ENCODE measurements at regions not wholly inside any gene's neighbourhood (a gene's known extent, or its start where the extent isn't known, plus 50 kb on each side); places are given as distances from the start of the nearest gene placed in this dataset.

DNA sequence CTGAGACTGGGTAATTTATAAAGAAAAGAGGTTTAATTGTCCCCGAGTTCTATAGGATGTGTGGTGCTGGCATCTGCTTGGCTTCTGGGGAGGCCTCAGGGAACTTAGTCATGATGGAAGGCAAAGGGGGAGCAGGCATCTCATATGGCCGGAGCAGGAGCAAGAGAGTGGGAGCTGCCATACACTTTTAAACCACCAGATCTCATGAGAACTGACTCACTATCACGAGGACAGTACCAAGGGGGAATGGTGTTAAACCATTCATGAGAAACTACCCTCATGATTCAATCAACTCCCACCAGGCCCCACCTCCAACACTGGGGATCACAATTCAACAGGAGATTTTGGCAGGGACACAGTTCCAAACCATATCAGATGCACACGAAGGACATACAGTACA lies 199.9 kb upstream of the DPP6 start:
- TF ChIP-seq, protein P1, sequence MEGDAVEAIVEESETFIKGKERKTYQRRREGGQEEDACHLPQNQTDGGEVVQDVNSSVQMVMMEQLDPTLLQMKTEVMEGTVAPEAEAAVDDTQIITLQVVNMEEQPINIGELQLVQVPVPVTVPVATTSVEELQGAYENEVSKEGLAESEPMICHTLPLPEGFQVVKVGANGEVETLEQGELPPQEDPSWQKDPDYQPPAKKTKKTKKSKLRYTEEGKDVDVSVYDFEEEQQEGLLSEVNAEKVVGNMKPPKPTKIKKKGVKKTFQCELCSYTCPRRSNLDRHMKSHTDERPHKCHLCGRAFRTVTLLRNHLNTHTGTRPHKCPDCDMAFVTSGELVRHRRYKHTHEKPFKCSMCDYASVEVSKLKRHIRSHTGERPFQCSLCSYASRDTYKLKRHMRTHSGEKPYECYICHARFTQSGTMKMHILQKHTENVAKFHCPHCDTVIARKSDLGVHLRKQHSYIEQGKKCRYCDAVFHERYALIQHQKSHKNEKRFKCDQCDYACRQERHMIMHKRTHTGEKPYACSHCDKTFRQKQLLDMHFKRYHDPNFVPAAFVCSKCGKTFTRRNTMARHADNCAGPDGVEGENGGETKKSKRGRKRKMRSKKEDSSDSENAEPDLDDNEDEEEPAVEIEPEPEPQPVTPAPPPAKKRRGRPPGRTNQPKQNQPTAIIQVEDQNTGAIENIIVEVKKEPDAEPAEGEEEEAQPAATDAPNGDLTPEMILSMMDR (IDR thresholded peaks at IDR 0.05) = no peak
- no peak for TF ChIP-seq EP300 (IDR thresholded peaks at IDR 0.05)
- TF ChIP-seq POLR2A (IDR thresholded peaks at IDR 0.05) = no peak
